Stimulated activated memory B cell treated with anti-CD40 and anti-IgM and Interleukin-4, amounts not matched to agents 10 μg/mL and 1 μg/mL and 100 μg/mL, for 72 hours (primary cell): ENCODE measurements at regions not wholly inside any gene's neighbourhood (a gene's known extent, or its start where the extent isn't known, plus 50 kb on each side); places are given as distances from the start of the nearest gene placed in this dataset.
"Not testable (repeated sequence)": the region's sequence is repeated elsewhere in the genome, so short reads cannot be mapped to it uniquely, and the experiment has no call there.

Experiments
- ATAC-seq: fragments of 150-1000 bp; cut with Tn5 transposase; 2 replicates; pipeline ENCODE4 v1.10.0; 2021
- H3K27ac Mint-ChIP-seq: one replicate; pipeline ENCODE4 v1.8.0; 2022; ENCODE audit warnings: mild to moderate bottlenecking, mixed read lengths
- H3K27me3 Mint-ChIP-seq: one replicate; pipeline ENCODE4 v1.8.0; 2022; ENCODE audit warnings: mixed read lengths
- H3K36me3 Mint-ChIP-seq: one replicate; pipeline ENCODE4 v1.8.0; 2022; ENCODE audit warnings: mixed read lengths
- H3K4me1 Mint-ChIP-seq: one replicate; pipeline ENCODE4 v1.8.0; 2022; ENCODE audit warnings: mixed read lengths
- H3K4me3 Mint-ChIP-seq: one replicate; pipeline ENCODE4 v1.8.0; 2022; ENCODE audit warnings: mild to moderate bottlenecking, moderate library complexity, mixed read lengths
- H3K9me3 Mint-ChIP-seq: one replicate; pipeline ENCODE4 v1.8.0; 2022; ENCODE audit warnings: mixed read lengths

DNA sequence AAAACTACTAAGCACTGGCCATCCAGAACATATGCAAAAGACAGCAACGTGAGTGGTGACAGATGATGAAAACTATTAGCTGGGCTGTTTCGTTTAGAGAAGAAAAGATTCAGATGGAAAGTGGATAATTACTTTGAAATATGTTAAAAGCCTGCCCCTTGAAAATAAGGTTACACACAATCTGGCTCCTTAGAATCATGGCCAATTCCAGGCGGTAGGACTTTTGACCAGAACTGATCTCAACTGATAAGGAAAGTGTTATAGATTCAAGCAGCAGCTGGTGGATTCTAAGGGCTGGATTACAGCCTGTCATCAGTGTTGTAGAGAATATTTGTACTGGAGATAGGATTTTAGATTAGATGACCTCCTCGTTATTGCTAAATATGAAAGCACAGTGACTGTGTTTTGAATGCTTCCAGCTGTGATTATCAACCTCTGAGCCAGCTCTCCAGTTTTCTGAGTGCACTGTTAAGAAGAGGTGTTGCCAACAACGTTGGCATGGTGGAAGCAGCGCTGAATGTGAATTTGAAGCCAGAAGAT, 75.1 kb downstream of the KBTBD2 start:
- not testable (repeated sequence) for H3K36me3 Mint-ChIP-seq, H3K4me3 Mint-ChIP-seq, H3K27ac Mint-ChIP-seq, H3K4me1 Mint-ChIP-seq, H3K9me3 Mint-ChIP-seq, ATAC-seq
- peaks cover 10% of the 10 kb centered on the region for H3K27me3 Mint-ChIP-seq

DNA sequence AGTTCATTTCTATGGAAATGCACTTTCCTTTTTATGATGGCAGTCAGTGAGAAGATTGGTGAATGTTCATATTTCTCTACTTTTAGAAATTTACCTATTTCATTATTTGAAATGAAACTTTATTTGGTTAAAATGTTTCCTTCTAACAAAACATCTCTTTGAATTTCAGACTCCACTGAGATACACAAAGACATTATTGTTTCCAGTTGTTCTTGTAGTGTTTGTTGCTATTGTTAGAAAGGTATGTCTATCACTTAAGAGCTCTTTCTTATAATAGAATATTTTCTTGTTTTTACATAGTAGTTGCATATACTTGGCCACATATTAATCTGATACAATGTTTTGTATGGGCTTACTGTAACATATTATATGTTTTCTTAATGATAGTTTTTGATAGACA, 76.8 kb downstream of the KBTBD2 start:
- H3K27ac Mint-ChIP-seq, H3K36me3 Mint-ChIP-seq, H3K4me1 Mint-ChIP-seq, ATAC-seq, H3K9me3 Mint-ChIP-seq, H3K4me3 Mint-ChIP-seq: not testable (repeated sequence)
- H3K27me3 Mint-ChIP-seq = peaks cover 10% of the 10 kb centered on the region

DNA sequence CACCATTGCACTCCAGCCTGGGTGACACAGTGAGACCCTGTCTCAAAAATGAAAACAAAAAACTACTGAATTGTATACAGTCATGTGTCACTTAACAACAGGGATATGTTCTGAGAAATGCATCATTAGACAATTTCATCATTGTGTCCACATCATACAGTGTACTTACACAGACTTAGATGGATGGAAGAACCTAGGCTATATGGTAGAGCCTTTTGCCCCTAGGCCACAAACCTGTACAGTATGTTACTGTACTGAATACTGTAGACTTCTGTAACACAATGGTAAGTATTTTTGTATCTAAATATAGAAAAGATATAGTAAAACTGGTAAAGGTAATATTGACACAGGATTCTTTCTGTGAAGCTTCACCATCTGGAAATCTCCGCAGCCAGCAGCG, 81.7 kb downstream of the KBTBD2 start:
- H3K36me3 Mint-ChIP-seq = no peaks in the 10 kb centered on the region
- no peak for ATAC-seq
- H3K9me3 Mint-ChIP-seq = no peaks in the 10 kb centered on the region
- H3K4me3 Mint-ChIP-seq = no peak overlapping the region
- no peaks in the 10 kb centered on the region for H3K27me3 Mint-ChIP-seq
- H3K4me1 Mint-ChIP-seq = no peaks in the 10 kb centered on the region
- no peak overlapping the region for H3K27ac Mint-ChIP-seq

DNA sequence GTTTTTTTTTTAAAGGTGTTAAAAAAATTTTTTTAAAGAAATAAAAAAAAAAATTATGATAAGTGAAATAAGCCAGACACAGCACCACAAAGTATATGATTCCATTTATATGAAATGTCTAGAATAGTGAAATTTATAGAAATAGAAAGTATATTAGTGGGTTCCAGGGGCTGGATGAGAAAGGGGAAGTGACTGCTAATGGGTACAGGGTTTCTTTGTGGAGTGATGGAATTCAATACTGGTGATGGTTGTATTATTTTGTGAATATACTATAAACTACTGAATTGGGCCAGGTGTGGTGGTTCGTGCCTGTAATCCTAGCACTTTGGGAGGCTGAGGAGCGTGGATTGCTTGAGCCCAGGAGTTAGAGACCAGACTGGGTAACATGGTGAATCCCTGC, 82.2 kb downstream of the KBTBD2 start:
- no peaks in the 10 kb centered on the region for H3K4me1 Mint-ChIP-seq
- H3K4me3 Mint-ChIP-seq = no peak overlapping the region
- no peaks in the 10 kb centered on the region for H3K9me3 Mint-ChIP-seq
- H3K27ac Mint-ChIP-seq = no peak overlapping the region
- ATAC-seq = no peak
- no peaks in the 10 kb centered on the region for H3K27me3 Mint-ChIP-seq
- no peaks in the 10 kb centered on the region for H3K36me3 Mint-ChIP-seq

DNA sequence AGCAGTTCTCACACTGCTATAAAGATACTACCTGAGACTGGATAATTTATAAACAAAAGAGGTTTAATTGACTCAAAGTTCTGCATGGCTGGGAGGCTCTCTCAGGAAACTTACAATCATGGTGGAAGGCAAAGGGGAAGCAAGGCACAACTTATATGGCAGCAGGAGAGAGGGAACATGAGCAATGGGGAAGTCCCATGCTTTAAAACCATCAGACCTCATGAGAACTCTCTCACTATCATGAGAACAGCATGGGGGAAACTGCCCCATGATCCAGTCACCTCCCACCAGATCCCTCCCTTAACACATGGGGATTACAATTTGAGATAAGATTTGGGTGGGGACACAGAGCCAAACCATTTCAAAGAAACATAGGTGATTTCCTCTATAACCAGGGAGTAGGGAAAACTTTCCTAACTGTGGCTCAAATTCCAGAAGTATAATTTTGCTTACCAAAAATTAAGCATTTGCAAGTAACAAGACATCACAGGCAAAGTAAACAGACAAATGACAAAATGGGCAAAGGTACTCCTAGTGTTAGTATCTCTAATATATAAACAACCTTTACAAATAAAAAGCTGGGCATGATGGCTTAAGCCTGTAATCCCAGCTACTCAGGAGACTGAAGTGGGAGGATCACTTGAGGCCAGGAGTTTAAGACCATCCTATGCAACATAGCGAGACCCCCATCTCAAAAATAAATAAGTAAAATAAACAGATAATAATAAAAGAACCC, 88.0 kb downstream of the KBTBD2 start:
- Mint-ChIP-seq H3K4me3 (no peak overlapping the region), H3K4me1 (no peaks in the 10 kb centered on the region), H3K9me3 (peaks cover 16% of the 10 kb centered on the region), H3K27ac (no peak overlapping the region), H3K27me3 (no peaks in the 10 kb centered on the region), H3K36me3 (peaks cover 21% of the 10 kb centered on the region)
- no peak for ATAC-seq

DNA sequence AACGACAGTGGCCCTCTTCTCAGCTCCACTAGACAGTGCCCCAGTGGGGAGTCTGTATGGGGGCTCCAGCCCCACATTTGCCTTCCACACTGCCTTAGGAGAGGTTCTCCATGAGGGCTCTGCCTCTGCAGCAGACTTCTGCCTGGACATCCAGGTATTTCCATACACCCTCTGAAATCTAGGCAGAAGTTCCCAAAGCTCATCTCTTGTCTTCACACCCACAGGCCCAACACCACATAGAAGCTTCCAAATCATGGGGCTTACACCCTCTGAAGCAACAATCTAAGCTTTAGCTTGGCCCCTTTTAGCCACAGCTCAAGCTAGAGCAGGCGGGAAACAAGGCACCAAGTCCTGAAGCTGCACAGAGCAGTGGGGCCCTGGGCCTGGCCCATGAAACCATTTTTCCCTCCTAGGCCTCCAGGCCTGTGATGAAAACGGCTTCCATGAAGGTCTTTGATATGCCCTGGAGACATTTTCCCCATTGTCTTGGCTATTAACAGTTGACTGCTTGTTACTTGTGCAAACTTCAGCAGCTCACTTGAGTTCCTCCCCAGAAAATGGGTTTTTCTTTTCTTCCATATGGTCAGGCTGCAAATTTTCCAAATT, 89.2 kb downstream of the KBTBD2 start:
- H3K9me3 Mint-ChIP-seq = peaks cover 16% of the 10 kb centered on the region
- H3K4me3 Mint-ChIP-seq = no peak overlapping the region
- H3K27me3 Mint-ChIP-seq = no peaks in the 10 kb centered on the region
- no peak overlapping the region for H3K27ac Mint-ChIP-seq
- peaks cover 21% of the 10 kb centered on the region for H3K36me3 Mint-ChIP-seq
- ATAC-seq = no peak
- no peaks in the 10 kb centered on the region for H3K4me1 Mint-ChIP-seq

DNA sequence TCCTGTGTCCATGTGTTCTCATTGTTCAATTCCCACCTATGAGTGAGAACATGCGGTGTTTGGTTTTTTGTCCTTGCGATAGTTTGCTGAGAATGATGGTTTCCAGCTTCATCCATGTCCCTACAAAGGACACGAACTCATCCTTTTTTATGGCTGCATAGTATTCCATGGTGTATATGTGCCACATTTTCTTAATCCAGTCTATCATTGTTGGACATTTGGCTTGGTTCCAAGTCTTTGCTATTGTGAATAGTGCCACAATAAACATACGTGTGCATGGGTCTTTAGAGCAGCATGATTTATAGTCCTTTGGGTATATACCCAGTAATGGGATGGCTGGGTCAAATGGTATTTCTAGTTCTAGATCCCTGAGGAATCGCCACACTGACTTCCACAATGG, 98.5 kb downstream of the KBTBD2 start:
- not testable (repeated sequence) for H3K9me3 Mint-ChIP-seq, H3K27me3 Mint-ChIP-seq, H3K4me3 Mint-ChIP-seq, H3K27ac Mint-ChIP-seq, ATAC-seq, H3K36me3 Mint-ChIP-seq, H3K4me1 Mint-ChIP-seq

DNA sequence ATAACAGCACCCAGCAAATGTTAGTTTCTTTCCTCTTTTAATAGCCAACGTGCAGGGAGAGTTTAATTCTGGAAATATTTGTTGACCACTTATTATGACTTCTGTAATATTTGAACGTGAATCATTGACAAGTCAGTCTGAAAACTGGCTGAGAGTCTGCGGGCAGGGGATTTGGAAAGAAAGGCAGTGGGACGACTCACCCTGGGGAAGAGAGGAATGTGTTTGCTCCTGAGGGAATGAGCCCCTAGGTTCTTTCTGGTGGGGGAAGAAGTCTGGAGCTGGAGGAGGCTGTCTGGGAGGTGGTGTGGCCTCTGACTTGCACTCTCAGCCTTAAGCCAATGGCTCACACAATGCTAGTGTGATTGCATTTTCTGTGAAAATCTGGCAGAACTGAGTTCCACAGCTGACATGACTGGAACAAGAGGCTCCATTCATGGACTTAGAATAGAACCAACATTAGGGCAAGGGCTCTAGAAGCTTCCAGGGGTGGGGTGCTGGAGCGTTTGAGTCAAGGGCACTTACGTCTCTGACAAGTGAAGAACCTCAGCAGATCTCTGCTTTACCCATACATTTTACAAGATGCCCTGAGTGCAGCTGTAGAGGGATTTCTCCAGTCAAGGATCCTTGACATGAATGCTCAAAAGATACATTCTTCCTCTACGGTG, 100.7 kb downstream of the KBTBD2 start:
- not testable (repeated sequence) for H3K4me1 Mint-ChIP-seq, H3K27ac Mint-ChIP-seq, H3K27me3 Mint-ChIP-seq, H3K4me3 Mint-ChIP-seq, H3K36me3 Mint-ChIP-seq, ATAC-seq, H3K9me3 Mint-ChIP-seq

DNA sequence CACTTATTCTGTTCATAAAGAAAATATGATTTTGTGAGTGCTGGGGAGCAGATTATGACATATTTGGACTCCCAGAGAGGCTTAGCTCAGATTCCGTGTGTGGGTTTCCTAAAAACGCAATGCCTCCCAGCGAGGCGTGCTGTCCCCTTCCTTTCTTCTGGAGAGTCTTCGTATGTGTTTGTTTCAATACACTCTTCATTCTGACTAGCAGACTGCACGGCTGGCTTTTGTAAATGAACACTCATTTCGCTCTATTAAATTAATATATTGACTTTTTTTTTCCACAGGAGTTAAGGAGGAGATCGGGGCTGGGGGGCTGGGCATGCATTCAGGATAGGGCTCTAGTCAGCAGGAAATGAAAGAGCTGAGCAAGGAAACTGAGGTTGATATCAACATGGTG, 102.3 kb downstream of the KBTBD2 start:
- not testable (repeated sequence) for H3K36me3 Mint-ChIP-seq, H3K4me1 Mint-ChIP-seq, ATAC-seq, H3K27ac Mint-ChIP-seq, H3K27me3 Mint-ChIP-seq, H3K9me3 Mint-ChIP-seq, H3K4me3 Mint-ChIP-seq

DNA sequence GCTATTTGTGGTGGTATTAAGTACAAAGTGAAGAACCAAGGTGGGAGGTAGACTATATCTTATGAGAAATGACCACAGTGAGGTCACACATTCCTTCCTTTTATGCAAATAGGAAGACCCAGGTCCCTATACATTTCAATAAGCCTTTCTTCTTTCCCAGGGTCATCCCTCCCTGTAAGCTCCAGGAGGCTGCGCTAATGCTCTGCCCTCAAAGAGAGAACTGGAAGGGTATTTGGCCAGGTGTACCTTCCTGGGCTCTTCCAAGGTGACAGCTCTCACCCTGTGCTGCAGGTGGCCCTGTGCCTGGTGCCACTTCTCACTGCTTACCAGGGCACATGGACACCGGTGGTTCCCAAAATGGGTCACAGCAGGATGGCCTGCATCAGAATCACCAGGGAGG, 103.4 kb downstream of the KBTBD2 start:
- not testable (repeated sequence) for H3K4me3 Mint-ChIP-seq, ATAC-seq

DNA sequence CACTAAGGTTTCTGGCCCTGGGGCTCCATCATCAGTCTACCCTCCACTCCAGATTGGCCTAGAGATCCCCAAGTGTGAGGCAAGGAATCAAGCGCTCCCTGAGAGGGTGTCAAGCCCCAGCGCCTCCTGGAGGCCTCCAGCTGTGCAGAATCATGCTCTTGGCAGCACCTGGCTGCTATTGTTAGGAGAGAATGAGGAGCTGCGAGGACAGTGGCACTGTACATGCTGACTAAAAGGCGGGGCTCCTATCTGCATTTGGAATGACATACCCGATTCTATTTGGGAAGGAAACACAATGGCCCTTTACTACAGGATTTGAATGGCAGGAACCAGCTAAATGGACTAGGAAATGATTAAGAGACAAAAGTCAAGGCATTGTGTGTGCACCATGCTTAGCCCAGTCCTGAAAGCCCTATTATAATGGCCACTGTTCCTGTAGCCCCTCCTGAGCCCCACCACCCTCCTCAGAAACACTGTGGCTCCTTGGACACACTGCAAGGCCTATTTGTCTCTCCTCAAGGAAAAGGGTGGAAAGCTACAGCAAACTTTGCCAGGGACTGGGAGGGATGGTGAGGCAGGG, 106.1 kb downstream of the KBTBD2 start:
- H3K36me3 Mint-ChIP-seq, H3K4me3 Mint-ChIP-seq, H3K4me1 Mint-ChIP-seq, ATAC-seq, H3K27me3 Mint-ChIP-seq, H3K9me3 Mint-ChIP-seq, H3K27ac Mint-ChIP-seq: not testable (repeated sequence)

More for the DNA sequence above, 103.4 kb downstream of the KBTBD2 start:
- not testable (repeated sequence) for H3K36me3 Mint-ChIP-seq, H3K9me3 Mint-ChIP-seq, H3K27ac Mint-ChIP-seq, H3K4me1 Mint-ChIP-seq, H3K27me3 Mint-ChIP-seq

DNA sequence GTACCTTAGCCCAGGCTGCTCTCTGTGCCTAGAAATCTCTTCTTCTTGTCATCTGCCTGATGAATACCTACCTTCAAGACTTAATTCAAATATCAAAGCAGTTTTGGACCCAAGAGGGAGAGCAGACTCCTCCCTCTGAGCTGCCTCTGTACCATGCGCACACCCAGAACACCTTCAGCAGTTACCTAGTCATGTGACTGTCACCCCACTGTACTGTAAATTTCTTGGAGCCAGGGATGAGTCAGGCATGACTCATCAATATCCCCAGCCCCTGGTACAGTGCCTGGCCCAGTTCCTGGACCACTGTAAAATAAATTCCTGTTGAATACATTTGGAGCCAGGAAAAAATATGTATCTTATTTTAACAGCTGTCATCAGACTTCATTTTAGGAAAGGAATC, 111.7 kb downstream of the KBTBD2 start:
- H3K4me3 Mint-ChIP-seq, H3K4me1 Mint-ChIP-seq, H3K27me3 Mint-ChIP-seq, ATAC-seq, H3K36me3 Mint-ChIP-seq, H3K9me3 Mint-ChIP-seq, H3K27ac Mint-ChIP-seq: not testable (repeated sequence)

DNA sequence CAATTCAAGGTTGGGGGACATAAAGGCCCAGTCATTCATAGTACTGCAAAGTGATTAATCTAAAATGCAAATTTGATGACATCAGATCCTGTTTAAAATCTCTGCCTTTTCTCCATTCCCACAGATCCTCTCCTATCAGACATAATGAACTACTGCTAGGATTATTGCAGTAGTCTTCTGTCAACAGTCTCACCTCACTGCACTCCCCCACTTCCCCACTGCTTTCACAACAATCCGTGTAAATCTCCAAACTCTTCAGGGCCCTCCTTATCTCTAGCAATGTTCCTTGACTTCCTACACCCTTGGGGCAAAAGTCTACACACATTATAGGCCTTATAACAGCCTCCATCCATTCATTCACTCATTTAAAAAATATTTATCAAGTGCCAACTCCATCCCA, 112.4 kb downstream of the KBTBD2 start:
- no peak for ATAC-seq
- Mint-ChIP-seq H3K4me1 (no peaks in the 10 kb centered on the region), H3K27ac (no peak overlapping the region), H3K27me3 (no peaks in the 10 kb centered on the region), H3K4me3 (no peak overlapping the region), H3K9me3 (peaks cover 7% of the 10 kb centered on the region), H3K36me3 (peaks cover 7% of the 10 kb centered on the region)

DNA sequence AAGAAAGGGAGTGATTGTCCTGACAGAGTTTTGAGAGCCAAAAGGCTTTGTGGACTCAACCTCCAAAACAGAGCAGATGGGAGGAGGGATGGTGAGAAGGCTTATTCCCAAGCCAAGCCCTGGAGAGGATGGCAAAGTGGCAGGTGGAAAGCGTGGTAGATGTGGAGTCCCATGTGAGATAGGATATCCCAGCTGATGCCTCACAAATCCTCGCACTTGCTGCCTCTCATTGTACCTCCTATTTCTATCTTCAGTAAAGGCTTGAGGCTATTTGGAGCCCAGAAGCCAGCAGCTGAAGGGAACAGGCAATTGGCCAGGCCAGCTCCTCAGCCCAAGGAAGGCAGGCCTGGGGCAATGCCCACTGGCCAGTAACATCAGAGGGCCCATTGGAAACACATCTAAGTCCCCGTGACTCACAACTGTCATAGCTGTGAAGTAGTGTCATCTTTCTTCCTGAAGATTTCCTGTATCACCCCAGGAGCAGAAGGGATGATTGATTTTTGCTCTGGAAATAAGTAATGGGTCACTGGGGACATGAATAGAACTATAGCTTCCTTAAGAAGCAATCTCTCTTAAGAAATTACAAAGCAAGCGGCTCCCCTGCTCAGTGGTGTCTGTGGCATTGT, 114.4 kb downstream of the KBTBD2 start:
- H3K36me3 Mint-ChIP-seq, H3K4me1 Mint-ChIP-seq, ATAC-seq: not testable (repeated sequence)

DNA sequence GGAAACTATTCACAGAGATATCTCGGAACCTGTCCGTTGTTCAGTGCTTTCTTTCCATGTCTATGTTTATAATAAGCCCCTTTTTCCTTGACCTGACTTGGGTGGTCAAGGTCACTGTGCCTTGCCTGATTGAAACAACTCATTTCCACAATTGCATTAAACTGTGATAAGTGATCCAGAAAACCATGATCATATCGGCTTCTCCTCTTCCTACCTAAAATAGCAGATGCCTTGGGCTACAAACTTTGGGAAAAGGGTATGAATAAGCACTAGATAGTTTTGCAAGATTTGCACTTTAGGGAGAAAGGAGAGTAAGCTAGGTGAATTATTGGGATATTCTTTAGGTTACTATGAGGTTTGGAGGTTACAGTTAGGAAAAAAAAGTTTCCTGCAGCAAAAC, 115.2 kb downstream of the KBTBD2 start:
- not testable (repeated sequence) for H3K4me1 Mint-ChIP-seq, H3K27ac Mint-ChIP-seq, H3K9me3 Mint-ChIP-seq, H3K36me3 Mint-ChIP-seq, H3K4me3 Mint-ChIP-seq, ATAC-seq
- peaks cover 18% of the 10 kb centered on the region for H3K27me3 Mint-ChIP-seq

More for the DNA sequence above, 114.4 kb downstream of the KBTBD2 start:
- not testable (repeated sequence) for H3K27ac Mint-ChIP-seq, H3K9me3 Mint-ChIP-seq, H3K27me3 Mint-ChIP-seq, H3K4me3 Mint-ChIP-seq
